HG03108 (cell line): ENCODE measurements at regions not wholly inside any gene's neighbourhood (a gene's known extent, or its start where the extent isn't known, plus 50 kb on each side); places are given as distances from the start of the nearest gene placed in this dataset.
"Not testable (repeated sequence)": the region's sequence is repeated elsewhere in the genome, so short reads cannot be mapped to it uniquely, and the experiment has no call there.

Source experiments
- ATAC-seq: cut with Tn5 transposase; IDR thresholded peaks from one replicate; pipeline ENCODE4 v1.9.1; 2021; ENCODE audit warnings: moderate library complexity; ENCODE audit not compliant: unreplicated experiment

GRCh38 chr4:62484357-62484756 is 1284.2 kb downstream of the ADGRL3 start:
- no peak for ATAC-seq

GRCh38 chr4:62482355-62482754 is 1282.2 kb downstream of the ADGRL3 start:
- no peak for ATAC-seq

- ATAC-seq = no peak
These were observed 1275.5 kb downstream of the ADGRL3 start for GRCh38 chr4:62475596-62475995.

GRCh38 chr4:62474802-62475201 is 1274.7 kb downstream of the ADGRL3 start:
- ATAC-seq = no peak

GRCh38 chr4:62471021-62471420 is 1270.9 kb downstream of the ADGRL3 start:
- no peak for ATAC-seq

GRCh38 chr4:62470421-62470983 is 1270.4 kb downstream of the ADGRL3 start:
- ATAC-seq = no peak

- no peak for ATAC-seq
These were observed 1269.9 kb downstream of the ADGRL3 start for GRCh38 chr4:62470020-62470419.

- no peak for ATAC-seq
These were observed 1261.8 kb downstream of the ADGRL3 start for GRCh38 chr4:62461961-62462360.

- no peak for ATAC-seq
These were observed 1260.2 kb downstream of the ADGRL3 start for GRCh38 chr4:62460329-62460728.

GRCh38 chr4:62457356-62457755 is 1257.2 kb downstream of the ADGRL3 start:
- no peak for ATAC-seq

GRCh38 chr4:62455871-62456270 is 1255.7 kb downstream of the ADGRL3 start:
- no peak for ATAC-seq

- no peak for ATAC-seq
These were observed 1254.4 kb downstream of the ADGRL3 start for GRCh38 chr4:62454535-62454934.

- ATAC-seq = no peak
These were observed 1250.6 kb downstream of the ADGRL3 start for GRCh38 chr4:62450740-62451139.

GRCh38 chr4:62449538-62449937 is 1249.4 kb downstream of the ADGRL3 start:
- no peak for ATAC-seq

GRCh38 chr4:62448911-62449310 is 1248.8 kb downstream of the ADGRL3 start:
- ATAC-seq = no peak

- no peak for ATAC-seq
These were observed 1238.9 kb downstream of the ADGRL3 start for GRCh38 chr4:62439051-62439450.

GRCh38 chr4:62434921-62435320 is 1234.8 kb downstream of the ADGRL3 start:
- ATAC-seq = no peak

- not testable (repeated sequence) for ATAC-seq
These were observed 1231.5 kb downstream of the ADGRL3 start for GRCh38 chr4:62431513-62432231.

GRCh38 chr4:62429297-62429696 is 1229.2 kb downstream of the ADGRL3 start:
- ATAC-seq = no peak

- no peak for ATAC-seq
These were observed 1215.1 kb downstream of the ADGRL3 start for GRCh38 chr4:62415256-62415655.

GRCh38 chr4:62414563-62414962 is 1214.4 kb downstream of the ADGRL3 start:
- no peak for ATAC-seq

- ATAC-seq = no peak
These were observed 1210.4 kb downstream of the ADGRL3 start for GRCh38 chr4:62410371-62411003.
